Tibial nerve (tissue), 4 donors: ENCODE measurements at regions not wholly inside any gene's neighbourhood (a gene's known extent, or its start where the extent isn't known, plus 50 kb on each side); places are given as distances from the start of the nearest gene placed in this dataset.

Source experiments
- DNase-seq, 2 donors: peaks; one replicate each; pipeline ENCODE4 v3.0.0-alpha.2; 2019; ENCODE audit warnings: low spot score in 2 of 2
- H3K27ac ChIP-seq, 4 donors: fragments of 200-600 bp; sonication (generic) in 3 of 4; one replicate each; pipeline ENCODE4 v1.5.1; 2017 to 2019; ENCODE audit warnings: mild to moderate bottlenecking in 1 of 4
- H3K27me3 ChIP-seq, 2 donors: fragments of 200-600 bp; sonication (generic) in 1 of 2; one replicate each; pipeline versions ENCODE4 v1.5.1 to v1.6.0; 2017 to 2019
- H3K36me3 ChIP-seq, 3 donors: fragments of 200-600 bp; sonication (generic); one replicate each; pipeline ENCODE4 v1.5.1; 2018 to 2019
- H3K4me1 ChIP-seq, 4 donors: fragments of 200-600 bp; sonication (generic) in 3 of 4; one replicate each; pipeline ENCODE4 v1.5.1; 2017 to 2019
- H3K4me3 ChIP-seq, 4 donors: fragments of 200-600 bp; sonication (generic) in 3 of 4; one replicate each; pipeline ENCODE4 v1.5.1; 2017 to 2019; ENCODE audit warnings: mild to moderate bottlenecking in 1 of 4, moderate library complexity in 1 of 4
- H3K9me3 ChIP-seq, 4 donors: fragments of 200-600 bp; sonication (generic) in 3 of 4; one replicate each; pipeline ENCODE4 v1.5.1; 2017 to 2019
- CTCF ChIP-seq, 5 experiments: fragments of 200-600 bp in 3 of 5; fragments of 450-650 bp in 2 of 5; sonication (generic) in 3 of 5; IDR thresholded peaks; one replicate each; pipeline ENCODE4 v1.5.1; 2016 to 2019; ENCODE audit warnings: antibody characterized with exemption in 5 of 5, mild to moderate bottlenecking in 3 of 5, moderate library complexity in 2 of 5
- EP300 ChIP-seq, 2 donors: sonication (generic); formaldehyde crosslinking; IDR thresholded peaks; one replicate each; pipeline ENCODE4 v1.6.1; 2017; ENCODE audit warnings: antibody characterized with exemption in 2 of 2, mild to moderate bottlenecking in 1 of 2
- POLR2A ChIP-seq, 2 donors: fragments of 450-650 bp; IDR thresholded peaks; one replicate each; pipeline ENCODE4 v1.6.1; 2017; ENCODE audit warnings: antibody characterized with exemption in 2 of 2, mild to moderate bottlenecking in 2 of 2, moderate library complexity in 2 of 2
- WGBS, 2 donors: methylation state at CpG; one replicate each; pipeline ENCODE4 v1.1.5; 2018; 5-methylcytosine and 5-hydroxymethylcytosine counted together

- WGBS, 2 donors, result 95% methylated on average over 5 of the region's 5 CpGs
- no peaks in the 10 kb centered on the region for H3K9me3 ChIP-seq
Observed at GRCh38 chr1:222023025-222023424, 281.1 kb upstream of the DUSP10 start.

GRCh38 chr1:222021129-222021528, 279.2 kb upstream of the DUSP10 start:
- Histone ChIP-seq H3K36me3 (no peaks in the 10 kb centered on the region), H3K27ac (no peak overlapping the region), H3K27me3 (no peaks in the 10 kb centered on the region), H3K4me1 (no peaks in the 10 kb centered on the region), H3K9me3 (no peaks in the 10 kb centered on the region), H3K4me3 (no peak overlapping the region)
- no peak for DNase-seq
- 49 to 52% methylated on average over 5 of the region's 5 CpGs for WGBS, 2 donors
- TF ChIP-seq EP300 (IDR thresholded peaks at IDR 0.05) (no peak), POLR2A (IDR thresholded peaks at IDR 0.05) (no peak), CTCF (IDR thresholded peaks at IDR 0.05) (no peak)

More at GRCh38 chr1:222023025-222023424, 281.1 kb upstream of the DUSP10 start:
- no peaks in the 10 kb centered on the region for H3K27me3 ChIP-seq
- no peaks in the 10 kb centered on the region for H3K36me3 ChIP-seq
- no peak overlapping the region for H3K27ac ChIP-seq
- H3K4me1 ChIP-seq, result no peaks in the 10 kb centered on the region
- no peak for DNase-seq
- TF ChIP-seq POLR2A (IDR thresholded peaks at IDR 0.05), result no peak
- TF ChIP-seq EP300 (IDR thresholded peaks at IDR 0.05), result no peak
- no peak for TF ChIP-seq CTCF (IDR thresholded peaks at IDR 0.05)
- H3K4me3 ChIP-seq, result no peak overlapping the region

GRCh38 chr1:222020553-222020952, 278.7 kb upstream of the DUSP10 start:
- no peak for TF ChIP-seq EP300 (IDR thresholded peaks at IDR 0.05)
- no peak for TF ChIP-seq POLR2A (IDR thresholded peaks at IDR 0.05)
- no peak for TF ChIP-seq CTCF (IDR thresholded peaks at IDR 0.05)
- DNase-seq, result no peak
- Histone ChIP-seq H3K27me3 (no peaks in the 10 kb centered on the region), H3K36me3 (no peaks in the 10 kb centered on the region), H3K9me3 (no peaks in the 10 kb centered on the region), H3K4me3 (no peak overlapping the region), H3K27ac (no peak overlapping the region), H3K4me1 (no peaks in the 10 kb centered on the region)

GRCh38 chr1:222019029-222019428, 277.1 kb upstream of the DUSP10 start:
- WGBS, 2 donors, result 61 to 62% methylated on average over 3 of the region's 3 CpGs
- H3K4me3 ChIP-seq, result no peak overlapping the region

GRCh38 chr1:222018041-222018440, 276.2 kb upstream of the DUSP10 start:
- H3K27me3 ChIP-seq, result no peaks in the 10 kb centered on the region
- no peaks in the 10 kb centered on the region for H3K4me1 ChIP-seq
- TF ChIP-seq EP300 (IDR thresholded peaks at IDR 0.05) (no peak), POLR2A (IDR thresholded peaks at IDR 0.05) (no peak), CTCF (IDR thresholded peaks at IDR 0.05) (no peak)
- H3K27ac ChIP-seq, result no peak overlapping the region
- no peaks in the 10 kb centered on the region for H3K9me3 ChIP-seq
- no peaks in the 10 kb centered on the region for H3K36me3 ChIP-seq
- WGBS, 2 donors, result 92 to 97% methylated on average over 3 of the region's 3 CpGs
- H3K4me3 ChIP-seq, result no peak overlapping the region
- no peak for DNase-seq

More at GRCh38 chr1:222019029-222019428, 277.1 kb upstream of the DUSP10 start:
- H3K27ac ChIP-seq, result no peak overlapping the region
- H3K36me3 ChIP-seq, result no peaks in the 10 kb centered on the region
- no peaks in the 10 kb centered on the region for H3K27me3 ChIP-seq
- no peak for DNase-seq
- no peak for TF ChIP-seq EP300 (IDR thresholded peaks at IDR 0.05)
- no peaks in the 10 kb centered on the region for H3K4me1 ChIP-seq
- H3K9me3 ChIP-seq, result no peaks in the 10 kb centered on the region

- peaks cover 0 to 3% (median 0%) of the 10 kb centered on the region in 4 donors for H3K9me3 ChIP-seq
- no peak for DNase-seq
- H3K27me3 ChIP-seq, result no peaks in the 10 kb centered on the region
- H3K4me3 ChIP-seq, result no peak overlapping the region
- WGBS, 2 donors, result 86 to 93% methylated on average over 3 of the region's 3 CpGs
- no peaks in the 10 kb centered on the region for H3K4me1 ChIP-seq
- TF ChIP-seq EP300 (IDR thresholded peaks at IDR 0.05) (no peak), CTCF (IDR thresholded peaks at IDR 0.05) (no peak), POLR2A (IDR thresholded peaks at IDR 0.05) (no peak)
- H3K36me3 ChIP-seq, result no peaks in the 10 kb centered on the region
- no peak overlapping the region for H3K27ac ChIP-seq
Observed at GRCh38 chr1:222015686-222016085, 273.8 kb upstream of the DUSP10 start.
